Brain microvascular endothelial cell (primary cell): ENCODE measurements at regions not wholly inside any gene's neighbourhood (a gene's known extent, or its start where the extent isn't known, plus 50 kb on each side); places are given as distances from the start of the nearest gene placed in this dataset.

ENCODE experiments used
- DNase-seq: peaks from one replicate; pipeline ENCODE4 v3.0.0-alpha.2; 2020
- H3K27ac ChIP-seq: fragments of 250-450 bp; sonication (Bioruptor Pico); 2 replicates; pipeline ENCODE4 v1.5.1; 2020; ENCODE audit warnings: mild to moderate bottlenecking, moderate library complexity
- H3K27me3 ChIP-seq: fragments of 250-450 bp; sonication (Bioruptor Pico); replicated peaks from 2 replicates; pipeline ENCODE4 v1.5.1; 2020; ENCODE audit warnings: mild to moderate bottlenecking
- H3K36me3 ChIP-seq: fragments of 250-450 bp; sonication (Bioruptor Pico); replicated peaks from 2 replicates; pipeline ENCODE4 v1.5.1; 2020; ENCODE audit warnings: mild to moderate bottlenecking
- H3K4me3 ChIP-seq: 2 replicates; pipeline ENCODE4 v1.5.1; 2011; ENCODE audit warnings: low read depth, mild to moderate bottlenecking, control low read depth, low read length, moderate library complexity
- in situ Hi-C: cut with HindIII; loops from 2 replicates; pipeline ENCODE4 v1.10.0; 2017; ENCODE audit warnings: low sequenced_read_pairs, low pct_ligation_motif_present
- TF ChIP-seq, protein P1 (sequence below): IDR thresholded peaks from 2 replicates; pipeline ENCODE4 v1.5.1; 2011; ENCODE audit warnings: low read depth, mild to moderate bottlenecking, moderate library complexity, low read length, control low read depth, inconsistent platforms; ENCODE audit errors: missing control alignments

DNA sequence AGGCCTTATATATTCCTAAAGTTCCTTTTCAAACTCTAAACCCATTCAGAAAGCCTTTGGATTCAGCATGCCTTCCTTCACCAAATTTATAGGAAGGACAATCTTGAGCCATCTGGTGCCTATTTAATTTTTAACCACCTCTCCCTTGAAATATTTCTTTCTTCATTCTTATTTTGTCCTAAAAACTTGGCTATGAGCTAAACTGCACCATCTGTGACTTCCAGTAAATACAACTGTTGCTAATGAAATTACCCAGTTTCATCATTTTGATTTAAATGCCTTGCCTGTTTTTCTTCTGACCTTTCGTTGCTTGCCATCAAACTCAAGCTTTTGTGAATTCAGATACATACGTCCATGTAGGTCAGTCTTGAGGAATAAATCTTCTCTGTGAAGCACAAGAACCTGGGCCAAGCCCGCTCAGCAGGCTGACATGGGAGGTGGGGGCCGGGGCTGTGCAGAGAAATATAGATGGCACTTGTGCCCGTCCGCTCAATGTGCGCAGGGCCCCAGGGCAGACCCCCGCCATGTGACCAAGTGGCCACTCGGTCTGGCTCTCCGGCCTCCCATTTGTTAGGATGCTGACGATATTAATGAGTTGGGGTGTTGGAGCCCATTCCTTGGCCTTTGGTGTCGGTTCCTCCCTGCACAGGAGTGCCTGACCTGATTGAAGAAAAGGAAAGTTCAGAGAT is 335.9 kb downstream of the VPS13C start:
- Histone ChIP-seq H3K4me3 (no peak overlapping the region), H3K36me3 (no peaks in the 10 kb centered on the region), H3K27me3 (no peaks in the 10 kb centered on the region), H3K27ac (no peak overlapping the region)
- in situ Hi-C loops, result no loop called here
- TF ChIP-seq, protein P1, sequence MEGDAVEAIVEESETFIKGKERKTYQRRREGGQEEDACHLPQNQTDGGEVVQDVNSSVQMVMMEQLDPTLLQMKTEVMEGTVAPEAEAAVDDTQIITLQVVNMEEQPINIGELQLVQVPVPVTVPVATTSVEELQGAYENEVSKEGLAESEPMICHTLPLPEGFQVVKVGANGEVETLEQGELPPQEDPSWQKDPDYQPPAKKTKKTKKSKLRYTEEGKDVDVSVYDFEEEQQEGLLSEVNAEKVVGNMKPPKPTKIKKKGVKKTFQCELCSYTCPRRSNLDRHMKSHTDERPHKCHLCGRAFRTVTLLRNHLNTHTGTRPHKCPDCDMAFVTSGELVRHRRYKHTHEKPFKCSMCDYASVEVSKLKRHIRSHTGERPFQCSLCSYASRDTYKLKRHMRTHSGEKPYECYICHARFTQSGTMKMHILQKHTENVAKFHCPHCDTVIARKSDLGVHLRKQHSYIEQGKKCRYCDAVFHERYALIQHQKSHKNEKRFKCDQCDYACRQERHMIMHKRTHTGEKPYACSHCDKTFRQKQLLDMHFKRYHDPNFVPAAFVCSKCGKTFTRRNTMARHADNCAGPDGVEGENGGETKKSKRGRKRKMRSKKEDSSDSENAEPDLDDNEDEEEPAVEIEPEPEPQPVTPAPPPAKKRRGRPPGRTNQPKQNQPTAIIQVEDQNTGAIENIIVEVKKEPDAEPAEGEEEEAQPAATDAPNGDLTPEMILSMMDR, result no peak
- no peak for DNase-seq

DNA sequence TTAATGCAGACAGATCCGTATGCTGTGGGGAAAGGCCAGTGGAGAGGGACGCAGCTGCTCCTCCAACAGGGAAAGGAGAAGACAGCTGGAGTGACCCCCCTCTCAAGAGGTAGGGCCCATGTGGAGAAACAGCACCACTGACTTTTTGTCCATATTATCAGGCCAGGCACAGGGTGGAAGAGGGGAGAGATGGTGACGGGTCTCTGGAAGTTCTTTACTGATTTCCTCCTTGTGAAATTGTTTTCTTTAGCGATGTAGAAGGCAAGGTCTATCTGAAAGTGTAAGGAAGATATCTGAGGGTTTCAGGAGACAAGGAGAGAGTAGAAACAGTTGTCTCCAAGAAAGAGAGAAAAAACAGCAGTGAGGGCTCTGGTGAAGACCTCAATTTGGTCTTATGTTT is 338.8 kb downstream of the VPS13C start:
- in situ Hi-C loops, result no loop called here

DNA sequence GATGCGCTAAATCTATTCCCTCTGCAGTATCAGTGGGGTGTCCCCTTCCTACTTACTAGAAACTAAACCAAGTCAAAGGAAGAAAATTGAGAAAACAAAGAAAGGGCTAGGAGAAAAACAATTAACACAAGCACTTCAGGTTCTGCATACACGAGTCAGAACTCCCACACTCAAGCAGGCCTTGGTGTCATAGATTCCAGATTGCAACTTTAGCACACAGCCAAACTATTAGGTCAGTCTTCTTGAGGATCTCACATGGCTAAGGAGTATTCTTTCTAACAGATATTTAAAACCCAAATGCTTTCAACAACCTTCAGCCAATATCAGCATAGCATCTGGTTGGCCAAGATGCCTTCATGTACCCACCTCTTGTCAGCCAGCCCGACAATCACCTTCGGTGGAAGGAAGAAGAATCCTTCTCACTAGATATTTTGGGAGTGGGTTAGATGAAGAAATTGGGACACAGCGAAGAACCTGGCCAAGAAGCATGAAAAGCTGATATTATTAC is 340.0 kb downstream of the VPS13C start:
- H3K27me3 ChIP-seq, result no peaks in the 10 kb centered on the region
- in situ Hi-C loops, result no loop called here
- H3K27ac ChIP-seq, result no peak overlapping the region
- no peak overlapping the region for H3K4me3 ChIP-seq
- no peak for DNase-seq
- TF ChIP-seq, protein P1, result no peak
- H3K36me3 ChIP-seq, result no peaks in the 10 kb centered on the region

More for the DNA sequence above, 338.8 kb downstream of the VPS13C start:
- H3K27me3 ChIP-seq, result no peaks in the 10 kb centered on the region
- H3K4me3 ChIP-seq, result no peak overlapping the region
- H3K27ac ChIP-seq, result no peak overlapping the region
- TF ChIP-seq, protein P1, result no peak
- H3K36me3 ChIP-seq, result no peaks in the 10 kb centered on the region
- no peak for DNase-seq

DNA sequence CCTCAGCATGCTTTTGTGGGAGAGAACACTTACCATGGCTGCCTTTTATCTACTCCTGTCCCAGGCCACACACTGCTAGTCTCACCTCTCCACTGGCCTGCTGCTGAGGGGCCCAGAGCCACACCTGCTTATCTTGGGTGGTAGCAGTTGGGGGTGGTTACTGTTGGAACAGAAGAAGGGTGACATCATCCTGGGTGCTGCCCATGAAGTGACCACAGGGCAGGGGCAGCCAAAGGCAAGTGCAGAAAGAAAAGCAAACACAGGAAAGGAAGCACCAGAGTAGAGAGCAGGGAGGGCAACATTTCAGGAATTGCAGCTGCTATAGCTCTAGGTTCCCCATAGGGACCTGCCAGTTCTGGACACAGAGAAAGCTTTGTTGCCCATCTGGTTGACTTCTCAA is 345.2 kb downstream of the VPS13C start:
- Histone ChIP-seq H3K27me3 (no peaks in the 10 kb centered on the region), H3K27ac (no peak overlapping the region), H3K4me3 (no peak overlapping the region), H3K36me3 (no peaks in the 10 kb centered on the region)
- TF ChIP-seq, protein P1, result no peak
- in situ Hi-C loops, result no loop called here
- DNase-seq, result no peak

DNA sequence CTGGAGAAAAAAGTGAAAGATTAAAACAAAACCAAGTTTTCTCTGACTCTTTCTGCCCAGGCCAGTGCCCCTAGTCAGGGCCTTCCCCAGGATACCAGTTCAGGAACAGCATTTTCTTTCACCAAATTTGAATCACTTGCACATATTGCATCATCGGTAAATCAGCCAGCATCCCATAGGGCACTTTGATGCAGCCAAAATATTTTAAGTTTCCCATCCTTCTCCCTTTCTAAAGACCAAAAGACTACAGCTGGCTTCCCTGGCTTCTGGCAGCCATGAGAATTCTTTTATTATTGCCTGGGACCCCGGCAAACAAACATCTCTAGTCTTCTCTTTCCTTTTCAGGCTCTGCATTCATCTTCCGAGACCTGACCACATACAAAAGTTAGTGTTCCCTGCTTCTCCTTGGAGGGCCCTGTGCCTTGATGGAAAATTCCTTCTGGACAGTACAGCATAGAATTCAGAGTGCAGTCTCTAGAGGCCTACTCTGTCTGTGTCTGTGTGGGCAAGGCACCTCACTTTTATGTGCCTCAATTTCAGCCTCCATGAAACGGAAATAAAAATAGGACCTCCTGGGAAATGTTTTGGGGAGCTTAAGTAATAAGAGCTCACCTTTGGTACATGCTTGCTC is 348.0 kb downstream of the VPS13C start:
- no peak overlapping the region for H3K4me3 ChIP-seq
- TF ChIP-seq, protein P1, result no peak
- no peak overlapping the region for H3K27ac ChIP-seq
- H3K27me3 ChIP-seq, result no peaks in the 10 kb centered on the region
- DNase-seq, result no peak
- no peaks in the 10 kb centered on the region for H3K36me3 ChIP-seq
- in situ Hi-C loops, result no loop called here
